Left colon (tissue), 2 donors: ENCODE measurements at regions not wholly inside any gene's neighbourhood (a gene's known extent, or its start where the extent isn't known, plus 50 kb on each side); places are given as distances from the start of the nearest gene placed in this dataset.
"Not testable (repeated sequence)": the region's sequence is repeated elsewhere in the genome, so short reads cannot be mapped to it uniquely, and the experiment has no call there.

Source experiments
- ATAC-seq: fragments of 200-7000 bp; cut with Tn5 transposase; one replicate; pipeline ENCODE4 v1.9.1; 2020; ENCODE audit warnings: mild to moderate bottlenecking, moderate library complexity
- DNase-seq, 2 donors: peaks; one replicate each; pipeline ENCODE4 v3.0.0-alpha.2; 2020
- intact Hi-C, 2 donors: fragments of 100-400 bp; cut with DNase I in 1 of 2; cut with micrococcal nuclease in 1 of 2; formaldehyde crosslinking; loops; one replicate each; pipeline versions ENCODE4 v1.11.2 to v1.14.0; 2022; cut with DNase I, micrococcal nuclease
- donor health status: DM: no; HTN: no; CAD: no.
- donor health status: DM: yes; HTN: yes; CAD: no.

- intact Hi-C loops: no loop called here
- ATAC-seq (peak; percentile 66), DNase-seq (no peak)
These were observed 205.2 kb downstream of the CSNK1G3 start for GRCh38 chr5:123717139-123717538.

GRCh38 chr5:123710031-123710430, 198.1 kb downstream of the CSNK1G3 start:
- no peak for ATAC-seq
- intact Hi-C loops: no loop called here

GRCh38 chr5:123709422-123709821, 197.4 kb downstream of the CSNK1G3 start:
- intact Hi-C loops: no loop called here
- no peak for ATAC-seq

More at GRCh38 chr5:123710031-123710430, 198.1 kb downstream of the CSNK1G3 start:
- DNase-seq: no peak

GRCh38 chr5:123708074-123708806, 196.3 kb downstream of the CSNK1G3 start:
- ATAC-seq (no peak), DNase-seq (no peak)
- intact Hi-C loops: no loop called here

More at GRCh38 chr5:123709422-123709821, 197.4 kb downstream of the CSNK1G3 start:
- DNase-seq: no peak

- no peak for DNase-seq
- intact Hi-C loops: no loop called here
- no peak for ATAC-seq
These were observed 194.6 kb downstream of the CSNK1G3 start for GRCh38 chr5:123706531-123706930.

- no peak for ATAC-seq
- intact Hi-C loops: no loop called here
- no peak for DNase-seq
These were observed 193.8 kb downstream of the CSNK1G3 start for GRCh38 chr5:123705741-123706140.

GRCh38 chr5:123701511-123702200, 189.7 kb downstream of the CSNK1G3 start:
- DNase-seq: no peak
- intact Hi-C loops: no loop called here
- no peak for ATAC-seq

GRCh38 chr5:123700624-123701287, 188.8 kb downstream of the CSNK1G3 start:
- no peak for DNase-seq
- intact Hi-C loops: no loop called here
- no peak for ATAC-seq

- DNase-seq: no peak
- intact Hi-C loops: no loop called here
- no peak for ATAC-seq
These were observed 187.6 kb downstream of the CSNK1G3 start for GRCh38 chr5:123699571-123699970.

- DNase-seq, ATAC-seq, intact Hi-C loops: not testable (repeated sequence)
These were observed 187.0 kb downstream of the CSNK1G3 start for GRCh38 chr5:123698937-123699336.

- intact Hi-C loops: no loop called here
- ATAC-seq: no peak
- DNase-seq: peak; percentile 12 to 32
These were observed 185.0 kb downstream of the CSNK1G3 start for GRCh38 chr5:123696921-123697341.

GRCh38 chr5:123690821-123691220, 178.8 kb downstream of the CSNK1G3 start:
- ATAC-seq (no peak), DNase-seq (no peak)
- intact Hi-C loops: no loop called here

GRCh38 chr5:123681061-123681460, 169.1 kb downstream of the CSNK1G3 start:
- ATAC-seq (no peak), DNase-seq (no peak)
- intact Hi-C loops: no loop called here

- intact Hi-C loops: no loop called here
- ATAC-seq (peak; percentile 41), DNase-seq (no peak)
These were observed 161.1 kb downstream of the CSNK1G3 start for GRCh38 chr5:123673107-123673506.

GRCh38 chr5:123671711-123672456, 159.9 kb downstream of the CSNK1G3 start:
- intact Hi-C loops: no loop called here
- DNase-seq (no peak), ATAC-seq (no peak)

- intact Hi-C loops: no loop called here
- ATAC-seq (peak; percentile 58), DNase-seq (peak in 1 of 2 donors; percentile 68)
These were observed 159.1 kb downstream of the CSNK1G3 start for GRCh38 chr5:123671042-123671441.
